HG03457 (cell line): ENCODE measurements at regions not wholly inside any gene's neighbourhood (a gene's known extent, or its start where the extent isn't known, plus 50 kb on each side); places are given as distances from the start of the nearest gene placed in this dataset.

Experiments
- ATAC-seq: cut with Tn5 transposase; IDR thresholded peaks from one replicate; pipeline ENCODE4 v1.9.1; 2021; ENCODE audit warnings: moderate number of reproducible peaks; ENCODE audit not compliant: unreplicated experiment

DNA sequence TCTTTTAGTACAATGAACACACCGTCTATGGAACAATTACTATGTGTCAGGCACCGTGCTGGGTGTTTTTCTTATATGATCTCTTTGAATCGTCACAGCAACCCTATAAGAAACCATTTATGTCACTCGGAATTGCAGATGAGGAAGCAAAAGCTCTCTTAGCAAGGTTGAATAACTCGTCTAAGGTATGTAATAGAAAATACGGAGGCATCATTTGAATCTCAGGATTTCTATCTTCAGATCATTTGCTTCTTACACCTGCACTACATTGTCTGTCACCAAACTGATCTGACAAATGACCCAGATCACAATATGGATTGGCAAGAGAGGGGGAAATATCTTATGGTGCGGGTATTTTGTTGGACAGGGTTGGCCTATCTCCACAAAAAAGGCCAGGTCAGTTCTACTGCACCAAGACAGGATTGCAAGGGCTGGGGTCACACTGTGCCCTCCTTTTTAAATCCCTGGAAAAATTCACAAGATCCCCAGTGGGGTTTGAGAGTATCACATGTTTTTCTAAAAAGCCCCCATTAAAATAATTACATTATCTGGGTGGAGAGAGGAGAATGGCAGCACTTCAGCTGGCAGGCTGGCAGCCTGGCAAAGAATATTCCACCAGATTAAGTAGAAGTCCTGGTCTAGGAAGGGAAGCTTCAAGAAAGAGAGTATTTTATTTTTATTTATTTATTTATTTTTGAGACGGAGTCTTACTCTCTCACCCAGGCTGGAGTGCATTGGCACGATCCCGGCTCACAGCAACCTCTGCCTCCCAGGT lies 110.7 kb upstream of the CLMP start:
- ATAC-seq, result no peak

- ATAC-seq, result no peak
These were observed 109.9 kb upstream of the CLMP start for GRCh38 chr11:123304828-123305466.

- no peak for ATAC-seq
These were observed 108.9 kb upstream of the CLMP start for GRCh38 chr11:123303924-123304323.

- ATAC-seq, result peak; percentile 57
These were observed 107.7 kb upstream of the CLMP start for GRCh38 chr11:123302751-123303195.

GRCh38 chr11:123301696-123302400 lies 106.8 kb upstream of the CLMP start:
- ATAC-seq, result no peak

DNA sequence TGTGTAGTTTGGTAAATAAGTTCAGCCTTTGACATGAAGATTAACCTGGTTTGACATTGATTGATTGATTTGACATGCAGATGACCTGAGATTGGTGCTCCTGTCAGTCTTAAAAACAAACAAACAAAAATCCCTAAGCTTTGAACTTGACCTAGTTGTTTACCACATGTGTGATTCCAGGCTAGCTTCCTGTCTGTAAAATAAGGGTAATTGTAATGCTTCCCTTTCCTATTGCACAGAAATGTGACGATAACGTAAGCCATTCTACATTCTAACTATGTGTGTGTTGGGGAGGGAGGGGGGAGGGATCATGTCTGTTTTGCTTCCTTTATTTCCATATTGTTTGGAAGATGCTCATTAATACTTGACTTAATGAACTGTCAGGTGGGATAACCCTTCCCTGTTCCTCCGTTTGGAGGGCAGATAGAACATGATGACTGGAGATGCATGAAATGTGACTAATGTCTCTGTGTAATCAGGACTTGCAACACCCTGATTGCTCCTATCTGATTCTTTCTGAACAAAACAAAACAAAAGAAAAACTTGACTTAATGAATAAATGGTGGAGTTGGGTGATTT lies 106.1 kb upstream of the CLMP start:
- no peak for ATAC-seq

- ATAC-seq, result no peak
These were observed 104.7 kb upstream of the CLMP start for GRCh38 chr11:123299721-123300120.

- ATAC-seq, result no peak
These were observed 103.7 kb upstream of the CLMP start for GRCh38 chr11:123298488-123299447.

- no peak for ATAC-seq
These were observed 97.6 kb upstream of the CLMP start for GRCh38 chr11:123292647-123293046.

GRCh38 chr11:123291201-123291869 lies 96.3 kb upstream of the CLMP start:
- no peak for ATAC-seq

DNA sequence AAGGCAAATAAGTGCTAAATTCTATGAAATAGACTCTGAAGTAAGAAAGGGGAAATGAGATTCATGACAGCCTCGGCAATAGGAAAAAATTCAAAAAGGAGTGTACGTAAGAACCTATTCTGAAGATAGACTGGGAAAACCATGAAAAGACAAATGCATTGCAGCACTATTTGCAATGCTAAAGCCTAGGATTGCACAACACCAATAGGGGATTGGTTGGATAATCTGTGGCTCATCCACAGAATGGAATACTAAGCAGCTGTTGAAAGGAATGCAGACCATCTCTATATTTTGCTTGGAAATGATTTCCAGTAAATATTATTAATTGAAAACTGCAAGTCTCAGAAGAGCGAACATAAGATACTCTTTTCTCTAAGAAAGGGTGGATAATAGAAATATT lies 91.7 kb upstream of the CLMP start:
- no peak for ATAC-seq

DNA sequence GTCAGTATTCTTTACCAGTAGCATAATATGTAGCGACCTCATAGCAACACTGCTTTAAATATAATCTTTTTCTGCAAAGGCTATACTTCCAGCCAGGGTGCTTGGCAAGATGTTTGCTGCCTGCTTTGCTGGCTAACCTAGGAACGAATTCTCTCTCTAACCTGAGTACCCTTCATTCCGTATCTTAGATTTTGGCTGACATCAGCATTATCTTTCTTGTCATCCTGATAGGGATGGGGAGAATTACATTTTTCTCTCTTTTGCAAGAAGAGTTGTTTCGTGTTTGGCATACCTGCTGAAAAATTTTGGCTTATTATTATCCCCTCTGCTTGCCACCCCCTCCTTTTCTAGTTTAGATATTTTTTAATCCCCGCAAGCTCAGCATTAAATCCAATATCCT lies 91.2 kb upstream of the CLMP start:
- ATAC-seq, result no peak

DNA sequence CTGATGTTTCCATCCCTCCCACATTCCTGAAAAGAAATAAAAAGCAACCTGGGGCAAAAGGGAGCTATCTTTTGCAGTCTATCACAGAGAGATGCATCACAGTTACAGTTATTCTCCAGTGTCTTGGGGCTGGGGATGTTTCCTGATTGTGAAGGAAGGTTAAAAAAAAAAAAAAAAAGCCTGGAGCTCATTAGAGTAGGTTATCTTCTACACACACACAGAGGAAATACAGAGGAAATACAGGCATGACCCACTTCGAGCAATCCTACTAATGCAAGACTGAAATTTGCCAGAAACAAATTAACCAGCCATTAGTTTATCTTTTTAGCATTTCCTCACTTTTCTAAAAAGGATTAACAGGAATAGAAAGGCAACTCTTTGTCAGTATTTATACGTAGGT lies 89.4 kb upstream of the CLMP start:
- ATAC-seq, result no peak

GRCh38 chr11:123282597-123282996 lies 87.5 kb upstream of the CLMP start:
- ATAC-seq, result no peak

DNA sequence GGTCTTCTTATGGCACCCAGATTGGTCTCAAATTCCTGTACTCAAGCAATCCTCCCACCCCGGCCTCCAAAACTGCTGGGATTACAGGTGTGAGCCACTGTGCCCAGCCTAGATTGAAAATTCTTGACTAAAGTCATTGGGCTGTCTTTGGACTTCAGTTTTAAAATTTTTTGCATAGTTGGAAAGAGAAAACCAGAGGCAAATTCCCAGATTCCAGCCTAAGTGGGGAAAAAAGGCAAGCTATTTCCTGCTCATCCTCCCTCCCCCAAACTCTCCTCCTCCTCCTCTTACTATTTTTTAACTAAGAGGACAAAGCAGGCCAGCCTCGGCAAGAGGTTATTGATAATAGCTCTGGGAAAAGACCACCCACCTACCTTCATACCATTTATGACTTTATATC lies 78.6 kb upstream of the CLMP start:
- no peak for ATAC-seq

GRCh38 chr11:123272565-123272964 lies 77.5 kb upstream of the CLMP start:
- ATAC-seq, result no peak

DNA sequence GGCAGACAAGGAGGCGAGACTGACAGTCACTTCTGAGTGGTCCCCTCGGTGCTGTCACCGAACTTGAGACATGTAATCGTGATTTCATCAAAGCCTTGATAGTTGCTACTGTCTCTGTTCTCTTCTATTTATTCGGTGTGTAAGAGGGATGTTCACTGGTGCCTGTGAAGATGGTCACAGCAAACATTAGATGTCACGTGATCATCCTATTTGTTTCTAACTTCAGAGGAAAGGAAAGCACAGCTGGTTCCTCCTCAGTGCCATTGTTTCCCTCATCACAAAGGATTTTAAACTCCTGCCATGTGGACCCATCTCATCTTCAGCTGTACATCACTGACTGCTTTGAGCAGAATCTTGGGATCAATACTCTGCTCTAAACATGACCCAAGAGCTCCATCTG lies 73.1 kb upstream of the CLMP start:
- no peak for ATAC-seq

DNA sequence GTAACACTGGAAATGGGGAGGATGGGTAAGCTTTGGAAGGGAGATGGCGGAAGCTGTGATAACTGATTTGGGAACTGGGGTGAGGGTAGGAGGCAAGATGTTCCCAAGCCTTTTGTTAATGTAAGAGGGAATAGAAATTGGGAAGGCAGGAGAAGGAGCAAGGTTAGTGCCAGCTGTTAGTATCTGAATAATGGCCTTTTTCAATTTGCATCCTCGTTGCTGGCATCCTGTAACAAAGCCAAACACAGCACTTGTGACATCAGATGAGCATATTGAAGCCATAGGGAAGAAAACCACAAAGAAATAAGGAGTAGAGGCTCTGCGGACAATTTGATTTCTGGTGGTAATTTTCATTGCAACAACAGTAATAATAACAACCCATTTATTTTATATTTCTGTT lies 70.9 kb upstream of the CLMP start:
- no peak for ATAC-seq

GRCh38 chr11:123264431-123264780 lies 69.4 kb upstream of the CLMP start:
- ATAC-seq, result no peak
